WTC11 (cell line): ENCODE measurements at regions not wholly inside any gene's neighbourhood (a gene's known extent, or its start where the extent isn't known, plus 50 kb on each side); places are given as distances from the start of the nearest gene placed in this dataset.

Source experiments
- ATAC-seq: fragments of 200-7000 bp; cut with Tn5 transposase; 2 replicates; pipeline ENCODE4 v1.10.0; 2021; ENCODE audit warnings: mild to moderate bottlenecking, moderate library complexity
- CTCF ChIA-PET: fragments of 300-600 bp; sonication (Branson Sonifier 250); formaldehyde crosslinking; loops from one replicate; lab custom pipeline; 2021; ENCODE audit warnings: antibody characterized with exemption; lab: Charles Lee
- POLR2A ChIA-PET: fragments of 350-600 bp; sonication (Branson Sonifier 250); formaldehyde crosslinking; loops from one replicate; lab custom pipeline; 2021; ENCODE audit warnings: antibody characterized with exemption; lab: Charles Lee
- DNase-seq: peaks from one replicate; pipeline ENCODE4 v3.0.0; 2021; ENCODE audit warnings: low spot score
- H3K27ac Mint-ChIP-seq: 2 replicates; pipeline ENCODE4 v1.8.0; 2021; ENCODE audit warnings: mixed read lengths
- H3K27me3 Mint-ChIP-seq: 2 replicates; pipeline ENCODE4 v1.8.0; 2021; ENCODE audit warnings: low read depth, mild to moderate bottlenecking, moderate library complexity, mixed read lengths
- H3K36me3 Mint-ChIP-seq: 2 replicates; pipeline ENCODE4 v1.8.0; 2021; ENCODE audit warnings: mixed read lengths
- H3K4me1 Mint-ChIP-seq: 2 replicates; pipeline ENCODE4 v1.8.0; 2022; ENCODE audit warnings: mixed read lengths
- H3K4me3 Mint-ChIP-seq: 2 replicates; pipeline ENCODE4 v1.8.0; 2021; ENCODE audit warnings: mild to moderate bottlenecking, moderate library complexity, mixed read lengths
- H3K9me3 Mint-ChIP-seq: 2 replicates; pipeline ENCODE4 v1.8.0; 2021; ENCODE audit warnings: mixed read lengths
- CBFB ChIP-seq: sonication (generic); formaldehyde crosslinking; IDR thresholded peaks from 2 replicates; pipeline ENCODE4 v1.8.1; 2022; ENCODE audit warnings: mild to moderate bottlenecking, low read depth, missing genetic modification reagents
- ELF4 ChIP-seq: sonication (generic); formaldehyde crosslinking; IDR thresholded peaks from 2 replicates; pipeline ENCODE4 v1.8.1; 2022; ENCODE audit warnings: low read depth, mild to moderate bottlenecking, moderate library complexity, missing genetic modification reagents
- GABPB1 ChIP-seq: sonication (generic); formaldehyde crosslinking; IDR thresholded peaks from 2 replicates; pipeline ENCODE4 v1.8.1; 2023; ENCODE audit warnings: mild to moderate bottlenecking, missing genetic modification reagents
- NFYB ChIP-seq: sonication (generic); formaldehyde crosslinking; conservative IDR thresholded peaks from 2 replicates; pipeline ENCODE4 v1.8.0; 2022; ENCODE audit warnings: low read depth, missing genetic modification reagents
- NR1H2 ChIP-seq: sonication (generic); formaldehyde crosslinking; IDR thresholded peaks from 2 replicates; pipeline ENCODE4 v1.9.0; 2021; ENCODE audit warnings: mild to moderate bottlenecking, moderate library complexity, missing genetic modification reagents
- RELA ChIP-seq: sonication (generic); formaldehyde crosslinking; IDR thresholded peaks from 2 replicates; pipeline ENCODE4 v1.8.1; 2022; ENCODE audit warnings: missing genetic modification reagents, mild to moderate bottlenecking, borderline replicate concordance
- ZNF219 ChIP-seq: sonication (generic); formaldehyde crosslinking; IDR thresholded peaks from 2 replicates; pipeline ENCODE4 v1.8.0; 2023; ENCODE audit warnings: missing genetic modification reagents, mild to moderate bottlenecking, borderline replicate concordance
- TF ChIP-seq, protein P1 (sequence below): fragments of 250-450 bp; sonication (Bioruptor Pico); conservative IDR thresholded peaks from 2 replicates; pipeline ENCODE4 v1.9.0; 2021; ENCODE audit warnings: mild to moderate bottlenecking
- TF ChIP-seq, protein P2 (sequence below): sonication (generic); formaldehyde crosslinking; IDR thresholded peaks from 2 replicates; pipeline ENCODE4 v1.8.0; 2022; ENCODE audit warnings: missing genetic modification reagents
- TF ChIP-seq, protein P3 (sequence below): sonication (generic); formaldehyde crosslinking; IDR thresholded peaks from 2 replicates; pipeline ENCODE4 v1.8.1; 2022; ENCODE audit warnings: mild to moderate bottlenecking, moderate library complexity, missing genetic modification reagents
- TF ChIP-seq, protein P4 (sequence below): sonication (generic); formaldehyde crosslinking; IDR thresholded peaks from 2 replicates; pipeline ENCODE4 v1.8.1; 2022; ENCODE audit warnings: low read depth, missing genetic modification reagents, borderline replicate concordance
- TF ChIP-seq, protein P5 (sequence below): sonication (generic); formaldehyde crosslinking; IDR thresholded peaks from 2 replicates; pipeline ENCODE4 v1.8.1; 2022; ENCODE audit warnings: missing genetic modification reagents, borderline replicate concordance
- TF ChIP-seq, protein P6 (sequence below): sonication (generic); formaldehyde crosslinking; IDR thresholded peaks from 2 replicates; pipeline ENCODE4 v1.8.1; 2023; ENCODE audit warnings: mild to moderate bottlenecking, missing genetic modification reagents, moderate library complexity
- TF ChIP-seq, protein P7 (sequence below): fragments of 250-450 bp; sonication (Bioruptor Pico); IDR thresholded peaks from 2 replicates; pipeline ENCODE4 v1.9.0; 2021; ENCODE audit warnings: moderate library complexity, mild to moderate bottlenecking, inconsistent platforms, borderline replicate concordance

DNA sequence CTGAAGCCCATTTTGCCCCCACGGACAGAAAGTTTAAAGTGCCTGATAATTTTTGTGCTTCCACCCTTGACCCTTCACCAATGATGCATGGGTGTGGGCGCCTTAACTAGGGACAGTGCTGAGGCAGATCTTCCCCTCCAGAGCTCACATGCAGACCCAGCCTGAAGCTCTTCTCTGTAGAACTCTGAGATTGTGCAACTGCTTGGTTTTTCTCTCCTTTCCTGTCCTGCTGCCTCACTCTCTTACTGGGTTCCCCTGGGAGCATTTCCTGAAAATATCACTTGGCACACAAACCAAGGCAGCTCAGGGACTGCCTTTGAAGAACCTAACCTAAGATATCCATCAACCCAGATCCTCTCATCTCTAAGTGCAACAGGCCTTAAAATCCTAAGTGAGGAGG is 220.3 kb upstream of the STT3B start (continued):
- TF ChIP-seq NFYB (CRISPR knock-in tag) (no peak), RELA (CRISPR knock-in tag) (no peak)
- TF ChIP-seq, protein P1, sequence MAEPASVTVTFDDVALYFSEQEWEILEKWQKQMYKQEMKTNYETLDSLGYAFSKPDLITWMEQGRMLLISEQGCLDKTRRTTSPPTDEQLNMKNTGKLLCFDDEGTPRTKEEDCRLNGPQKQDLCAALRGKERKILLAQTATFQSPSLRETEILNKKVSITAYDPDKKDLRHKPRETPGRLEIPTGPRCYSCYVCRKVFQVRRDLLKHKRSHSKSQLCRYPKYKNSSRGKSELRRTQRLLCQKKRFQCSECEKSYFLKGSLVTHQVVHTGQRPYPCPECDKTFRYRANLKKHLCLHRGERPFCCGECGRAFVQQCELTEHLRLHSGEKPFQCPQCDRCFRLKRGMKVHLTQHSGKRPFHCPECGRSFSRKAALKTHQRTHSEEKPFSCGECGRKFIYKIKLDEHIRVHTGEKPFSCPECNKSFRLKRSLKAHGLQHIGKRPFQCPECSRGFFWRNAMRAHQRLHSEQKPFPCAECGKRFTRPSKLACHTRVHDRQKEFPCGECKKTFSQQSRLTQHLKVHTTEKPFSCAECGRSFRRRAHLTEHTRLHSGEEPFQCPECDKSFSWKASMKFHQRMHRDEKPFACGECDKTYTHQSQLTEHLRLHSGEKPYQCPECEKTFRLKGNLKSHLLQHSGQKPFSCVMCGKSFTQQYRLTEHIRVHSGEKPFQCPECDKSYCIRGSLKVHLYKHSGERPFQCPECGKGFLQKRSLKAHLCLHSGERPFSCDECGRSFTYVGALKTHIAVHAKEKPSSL (CRISPR knock-in tag) = no peak
- TF ChIP-seq, all 79 proteins: peak for 0

DNA sequence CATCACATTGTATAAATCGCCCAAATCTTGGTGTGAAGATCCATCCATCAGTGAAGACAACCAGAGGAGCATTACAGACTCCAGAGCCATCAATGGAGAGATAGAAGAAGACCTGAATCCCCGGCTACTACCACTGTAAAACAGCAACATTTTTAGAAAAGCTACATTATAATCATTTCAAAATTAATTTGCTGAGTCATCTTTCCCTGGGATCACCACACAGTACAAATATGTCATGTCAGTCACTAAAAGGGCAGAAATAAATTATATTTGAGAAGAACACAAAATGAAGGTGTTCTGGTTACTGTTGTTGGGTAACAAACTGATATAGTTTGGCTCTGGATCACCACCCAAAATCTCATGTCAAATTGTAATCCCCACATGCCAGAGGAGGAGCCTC is 218.5 kb upstream of the STT3B start:
- TF ChIP-seq GABPB1 (no peak), ZNF219 (no peak), NR1H2 (CRISPR knock-in tag) (no peak), CBFB (no peak)
- TF ChIP-seq, protein P2, sequence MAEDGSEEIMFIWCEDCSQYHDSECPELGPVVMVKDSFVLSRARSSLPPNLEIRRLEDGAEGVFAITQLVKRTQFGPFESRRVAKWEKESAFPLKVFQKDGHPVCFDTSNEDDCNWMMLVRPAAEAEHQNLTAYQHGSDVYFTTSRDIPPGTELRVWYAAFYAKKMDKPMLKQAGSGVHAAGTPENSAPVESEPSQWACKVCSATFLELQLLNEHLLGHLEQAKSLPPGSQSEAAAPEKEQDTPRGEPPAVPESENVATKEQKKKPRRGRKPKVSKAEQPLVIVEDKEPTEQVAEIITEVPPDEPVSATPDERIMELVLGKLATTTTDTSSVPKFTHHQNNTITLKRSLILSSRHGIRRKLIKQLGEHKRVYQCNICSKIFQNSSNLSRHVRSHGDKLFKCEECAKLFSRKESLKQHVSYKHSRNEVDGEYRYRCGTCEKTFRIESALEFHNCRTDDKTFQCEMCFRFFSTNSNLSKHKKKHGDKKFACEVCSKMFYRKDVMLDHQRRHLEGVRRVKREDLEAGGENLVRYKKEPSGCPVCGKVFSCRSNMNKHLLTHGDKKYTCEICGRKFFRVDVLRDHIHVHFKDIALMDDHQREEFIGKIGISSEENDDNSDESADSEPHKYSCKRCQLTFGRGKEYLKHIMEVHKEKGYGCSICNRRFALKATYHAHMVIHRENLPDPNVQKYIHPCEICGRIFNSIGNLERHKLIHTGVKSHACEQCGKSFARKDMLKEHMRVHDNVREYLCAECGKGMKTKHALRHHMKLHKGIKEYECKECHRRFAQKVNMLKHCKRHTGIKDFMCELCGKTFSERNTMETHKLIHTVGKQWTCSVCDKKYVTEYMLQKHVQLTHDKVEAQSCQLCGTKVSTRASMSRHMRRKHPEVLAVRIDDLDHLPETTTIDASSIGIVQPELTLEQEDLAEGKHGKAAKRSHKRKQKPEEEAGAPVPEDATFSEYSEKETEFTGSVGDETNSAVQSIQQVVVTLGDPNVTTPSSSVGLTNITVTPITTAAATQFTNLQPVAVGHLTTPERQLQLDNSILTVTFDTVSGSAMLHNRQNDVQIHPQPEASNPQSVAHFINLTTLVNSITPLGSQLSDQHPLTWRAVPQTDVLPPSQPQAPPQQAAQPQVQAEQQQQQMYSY (CRISPR knock-in tag) = no peak
- TF ChIP-seq, protein P3, sequence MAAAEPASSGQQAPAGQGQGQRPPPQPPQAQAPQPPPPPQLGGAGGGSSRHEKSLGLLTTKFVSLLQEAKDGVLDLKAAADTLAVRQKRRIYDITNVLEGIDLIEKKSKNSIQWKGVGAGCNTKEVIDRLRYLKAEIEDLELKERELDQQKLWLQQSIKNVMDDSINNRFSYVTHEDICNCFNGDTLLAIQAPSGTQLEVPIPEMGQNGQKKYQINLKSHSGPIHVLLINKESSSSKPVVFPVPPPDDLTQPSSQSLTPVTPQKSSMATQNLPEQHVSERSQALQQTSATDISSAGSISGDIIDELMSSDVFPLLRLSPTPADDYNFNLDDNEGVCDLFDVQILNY (CRISPR knock-in tag) = no peak
- TF ChIP-seq, protein P4, sequence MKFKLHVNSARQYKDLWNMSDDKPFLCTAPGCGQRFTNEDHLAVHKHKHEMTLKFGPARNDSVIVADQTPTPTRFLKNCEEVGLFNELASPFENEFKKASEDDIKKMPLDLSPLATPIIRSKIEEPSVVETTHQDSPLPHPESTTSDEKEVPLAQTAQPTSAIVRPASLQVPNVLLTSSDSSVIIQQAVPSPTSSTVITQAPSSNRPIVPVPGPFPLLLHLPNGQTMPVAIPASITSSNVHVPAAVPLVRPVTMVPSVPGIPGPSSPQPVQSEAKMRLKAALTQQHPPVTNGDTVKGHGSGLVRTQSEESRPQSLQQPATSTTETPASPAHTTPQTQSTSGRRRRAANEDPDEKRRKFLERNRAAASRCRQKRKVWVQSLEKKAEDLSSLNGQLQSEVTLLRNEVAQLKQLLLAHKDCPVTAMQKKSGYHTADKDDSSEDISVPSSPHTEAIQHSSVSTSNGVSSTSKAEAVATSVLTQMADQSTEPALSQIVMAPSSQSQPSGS (CRISPR knock-in tag) = no peak
- TF ChIP-seq, protein P5, sequence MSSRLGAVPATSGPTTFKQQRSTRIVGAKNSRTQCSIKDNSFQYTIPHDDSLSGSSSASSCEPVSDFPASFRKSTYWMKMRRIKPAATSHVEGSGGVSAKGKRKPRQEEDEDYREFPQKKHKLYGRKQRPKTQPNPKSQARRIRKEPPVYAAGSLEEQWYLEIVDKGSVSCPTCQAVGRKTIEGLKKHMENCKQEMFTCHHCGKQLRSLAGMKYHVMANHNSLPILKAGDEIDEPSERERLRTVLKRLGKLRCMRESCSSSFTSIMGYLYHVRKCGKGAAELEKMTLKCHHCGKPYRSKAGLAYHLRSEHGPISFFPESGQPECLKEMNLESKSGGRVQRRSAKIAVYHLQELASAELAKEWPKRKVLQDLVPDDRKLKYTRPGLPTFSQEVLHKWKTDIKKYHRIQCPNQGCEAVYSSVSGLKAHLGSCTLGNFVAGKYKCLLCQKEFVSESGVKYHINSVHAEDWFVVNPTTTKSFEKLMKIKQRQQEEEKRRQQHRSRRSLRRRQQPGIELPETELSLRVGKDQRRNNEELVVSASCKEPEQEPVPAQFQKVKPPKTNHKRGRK = no peak
- TF ChIP-seq, protein P6, sequence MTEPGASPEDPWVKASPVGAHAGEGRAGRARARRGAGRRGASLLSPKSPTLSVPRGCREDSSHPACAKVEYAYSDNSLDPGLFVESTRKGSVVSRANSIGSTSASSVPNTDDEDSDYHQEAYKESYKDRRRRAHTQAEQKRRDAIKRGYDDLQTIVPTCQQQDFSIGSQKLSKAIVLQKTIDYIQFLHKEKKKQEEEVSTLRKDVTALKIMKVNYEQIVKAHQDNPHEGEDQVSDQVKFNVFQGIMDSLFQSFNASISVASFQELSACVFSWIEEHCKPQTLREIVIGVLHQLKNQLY (CRISPR knock-in tag) = no peak
- Mint-ChIP-seq H3K36me3 (peaks cover 24% of the 10 kb centered on the region), H3K4me3 (no peak overlapping the region), H3K27me3 (no peaks in the 10 kb centered on the region; the same call in 1 of the 2 replicates), H3K27ac (no peak overlapping the region), H3K4me1 (0 out of 2 replicates have a peak, but pooled peaks cover 3% of the 10 kb centered on the region), H3K9me3 (peaks cover 43% of the 10 kb centered on the region)
- ATAC-seq (no peak), DNase-seq (no peak)
- ChIA-PET CTCF (no interaction called here), POLR2A (no interaction called here)

DNA sequence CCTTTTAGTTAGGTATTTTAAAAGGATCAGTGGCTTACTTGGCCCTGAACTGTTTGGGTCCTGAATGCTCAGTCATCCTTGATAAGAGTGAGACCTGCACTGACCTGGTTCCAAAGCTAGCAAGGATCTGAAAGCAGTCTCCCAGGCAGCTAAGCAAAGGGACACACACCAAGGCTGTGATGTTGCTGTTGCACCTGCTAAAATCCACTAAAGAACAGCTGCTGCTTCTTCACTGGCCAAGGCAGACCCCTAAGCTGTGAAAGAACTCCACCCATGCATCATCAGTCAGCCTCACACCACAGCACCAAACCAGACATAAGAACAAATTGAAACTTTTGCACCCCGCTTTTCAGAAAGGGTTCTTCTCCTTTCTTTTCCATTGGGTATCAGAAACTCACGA is 213.4 kb upstream of the STT3B start:
- Mint-ChIP-seq H3K27me3 (no peaks in the 10 kb centered on the region; the same call in 1 of the 2 replicates), H3K27ac (no peak overlapping the region), H3K9me3 (peaks cover 28% of the 10 kb centered on the region), H3K4me1 (no peaks in the 10 kb centered on the region), H3K36me3 (peaks cover 24% of the 10 kb centered on the region), H3K4me3 (no peak overlapping the region)
- POLR2A ChIA-PET = no interaction called here
- no peak for TF ChIP-seq ELF4 (CRISPR knock-in tag)
- TF ChIP-seq, protein P5 = no peak
- TF ChIP-seq, protein P7, sequence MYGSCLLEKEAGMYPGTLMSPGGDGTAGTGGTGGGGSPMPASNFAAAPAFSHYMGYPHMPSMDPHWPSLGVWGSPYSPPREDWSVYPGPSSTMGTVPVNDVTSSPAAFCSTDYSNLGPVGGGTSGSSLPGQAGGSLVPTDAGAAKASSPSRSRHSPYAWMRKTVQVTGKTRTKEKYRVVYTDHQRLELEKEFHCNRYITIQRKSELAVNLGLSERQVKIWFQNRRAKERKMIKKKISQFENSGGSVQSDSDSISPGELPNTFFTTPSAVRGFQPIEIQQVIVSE (CRISPR knock-in tag) = no peak
- DNase-seq (no peak), ATAC-seq (no peak)
- CTCF ChIA-PET = no interaction called here
